Stimulated activated naive B cell treated with anti-CD40 and anti-IgM and Interleukin-4, amounts not matched to agents 10 μg/mL and 1 μg/mL and 100 μg/mL, for 72 hours (primary cell): ENCODE measurements at regions not wholly inside any gene's neighbourhood (a gene's known extent, or its start where the extent isn't known, plus 50 kb on each side); places are given as distances from the start of the nearest gene placed in this dataset.
"Not testable (repeated sequence)": the region's sequence is repeated elsewhere in the genome, so short reads cannot be mapped to it uniquely, and the experiment has no call there.

ENCODE experiments used
- ATAC-seq, 2 donors: fragments of 150-1000 bp; cut with Tn5 transposase; replicated peaks; 2 replicates each; pipeline ENCODE4 v1.10.0; 2021; ENCODE audit warnings: moderate library complexity in 1 of 2
- DNase-seq: peaks from one replicate; pipeline ENCODE4 v3.0.0; 2021
- H3K27ac Mint-ChIP-seq: one replicate; pipeline ENCODE4 v1.8.0; 2022; ENCODE audit warnings: mild to moderate bottlenecking, mixed read lengths
- H3K27me3 Mint-ChIP-seq, 2 donors: one replicate each; pipeline ENCODE4 v1.8.0; 2022; ENCODE audit warnings: mixed read lengths in 2 of 2
- H3K36me3 Mint-ChIP-seq, 2 donors: one replicate each; pipeline ENCODE4 v1.8.0; 2022; ENCODE audit warnings: mixed read lengths in 2 of 2, mild to moderate bottlenecking in 1 of 2
- H3K4me1 Mint-ChIP-seq, 2 donors: one replicate each; pipeline ENCODE4 v1.8.0; 2022; ENCODE audit warnings: mixed read lengths in 2 of 2, mild to moderate bottlenecking in 1 of 2
- H3K4me3 Mint-ChIP-seq, 2 donors: one replicate each; pipeline ENCODE4 v1.8.0; 2022; ENCODE audit warnings: mild to moderate bottlenecking in 2 of 2, mixed read lengths in 2 of 2, moderate library complexity in 1 of 2
- H3K9me3 Mint-ChIP-seq, 2 donors: one replicate each; pipeline ENCODE4 v1.8.0; 2022; ENCODE audit warnings: mixed read lengths in 2 of 2, mild to moderate bottlenecking in 1 of 2

DNA sequence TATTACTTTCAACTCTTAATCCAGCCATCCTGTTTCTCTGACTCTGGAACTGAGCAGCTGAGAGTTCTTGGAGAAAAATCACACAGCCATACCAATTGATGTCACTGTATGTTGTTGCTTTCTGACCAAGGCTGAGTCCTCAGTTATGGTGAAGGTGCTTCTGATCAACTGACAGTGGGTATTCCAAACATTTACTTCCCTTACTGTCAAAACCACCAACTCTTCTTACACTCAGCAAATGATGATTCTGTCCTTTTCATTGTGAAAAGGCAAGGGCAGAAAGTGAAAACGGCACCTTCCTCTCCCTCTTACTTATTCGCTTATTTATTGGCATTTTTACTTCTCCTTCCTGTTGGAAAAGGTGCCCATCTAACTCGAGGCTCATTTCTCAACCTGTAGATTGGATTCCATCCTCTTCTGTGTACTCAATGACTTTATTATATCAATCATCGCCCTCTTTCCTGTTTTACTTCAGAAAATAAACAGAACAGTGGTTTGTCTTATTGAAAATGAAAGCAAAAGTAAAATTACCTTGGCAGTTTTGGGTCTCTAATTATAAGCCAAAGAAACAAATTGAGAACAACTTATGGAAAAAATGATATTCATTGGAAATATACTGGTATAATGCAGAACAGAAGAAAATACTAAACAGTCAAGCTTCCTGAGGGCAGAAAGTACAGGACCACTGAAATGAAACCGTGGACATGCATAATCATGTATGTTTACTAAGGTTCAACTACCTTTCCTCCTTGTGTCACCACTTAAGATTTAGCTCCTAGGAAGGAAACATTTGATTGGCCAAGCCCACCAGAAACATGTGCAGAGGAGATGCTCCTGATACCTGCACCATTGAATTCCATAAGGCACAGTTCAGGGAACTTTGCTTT, 104.5 kb upstream of the CHD1 start:
- Mint-ChIP-seq H3K27ac (peak overlapping the region; percentile 91), H3K4me1 (peaks cover 37 to 80% of the 10 kb centered on the region in 2 donors), H3K36me3 (peaks cover 0 to 1% of the 10 kb centered on the region in 2 donors), H3K4me3 (peak overlapping the region; percentile 82 to 85), H3K27me3 (no peaks in the 10 kb centered on the region), H3K9me3 (no peaks in the 10 kb centered on the region)
- ATAC-seq (no peak), DNase-seq (no peak)

GRCh38 chr5:99032234-99033013, 103.6 kb upstream of the CHD1 start:
- Mint-ChIP-seq H3K27ac (peak overlapping the region; percentile 91), H3K9me3 (no peaks in the 10 kb centered on the region), H3K27me3 (no peaks in the 10 kb centered on the region), H3K4me1 (peaks cover 37 to 80% of the 10 kb centered on the region in 2 donors), H3K36me3 (no peaks in the 10 kb centered on the region), H3K4me3 (peak overlapping the region; percentile 82 to 85)
- peak; percentile 37 for DNase-seq
- ATAC-seq, result peak; percentile 16 to 36

DNA sequence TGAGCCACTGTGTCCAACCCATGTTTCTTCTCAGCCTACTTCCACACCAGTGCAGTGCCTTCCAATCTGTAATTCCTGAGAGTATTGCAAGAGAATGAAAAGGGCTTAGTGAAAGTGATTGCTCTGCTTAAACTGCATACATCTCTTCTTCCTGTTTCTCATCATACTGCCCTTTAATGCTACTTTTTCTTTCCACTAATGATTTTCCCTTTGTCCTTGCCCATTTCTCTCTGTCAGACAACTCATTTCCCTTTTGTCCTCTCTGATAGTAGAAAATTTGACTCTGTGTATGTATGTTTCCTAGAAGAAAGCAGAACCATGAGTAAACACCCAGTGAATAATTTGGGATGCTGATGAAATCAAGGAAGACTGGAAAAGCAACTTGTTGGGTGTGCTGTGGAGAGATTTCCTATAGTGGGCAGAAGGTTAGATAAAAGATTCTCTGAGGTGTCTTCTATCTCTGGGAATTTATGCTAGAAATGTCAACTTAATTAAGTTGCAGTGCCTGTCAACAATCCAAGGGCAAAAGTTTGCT, 102.2 kb upstream of the CHD1 start:
- Mint-ChIP-seq H3K4me3 (peak overlapping the region; percentile 5 to 11), H3K27me3 (no peaks in the 10 kb centered on the region), H3K9me3 (no peaks in the 10 kb centered on the region), H3K27ac (peak overlapping the region; percentile 27), H3K36me3 (no peaks in the 10 kb centered on the region), H3K4me1 (peaks cover 43 to 79% of the 10 kb centered on the region in 2 donors)
- ATAC-seq (no peak), DNase-seq (no peak)

DNA sequence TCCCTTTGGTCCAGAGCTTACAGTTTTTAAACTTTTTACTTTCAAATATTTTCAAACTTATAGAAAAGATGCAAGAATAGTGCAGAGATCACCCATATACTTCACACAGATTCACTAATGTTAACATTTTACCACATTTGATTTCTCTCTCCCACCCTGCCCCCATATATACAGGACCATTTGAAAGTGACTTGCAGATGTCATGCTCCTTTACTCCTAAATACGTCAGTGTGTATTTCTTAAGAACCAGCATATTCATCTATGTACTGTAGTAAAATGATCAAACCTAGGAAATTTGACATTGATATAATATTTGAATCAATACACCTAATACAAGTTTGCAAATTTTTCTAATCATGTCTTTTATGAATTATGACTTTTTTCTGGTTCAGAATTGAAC, 100.4 kb upstream of the CHD1 start:
- Mint-ChIP-seq H3K9me3 (no peaks in the 10 kb centered on the region), H3K4me3 (peak overlapping the region; percentile 4 to 16), H3K36me3 (no peaks in the 10 kb centered on the region), H3K27me3 (no peaks in the 10 kb centered on the region), H3K4me1 (peaks cover 44 to 90% of the 10 kb centered on the region in 2 donors), H3K27ac (peak overlapping the region; percentile 91)
- ATAC-seq, result peak; percentile 21 to 26
- DNase-seq, result no peak

DNA sequence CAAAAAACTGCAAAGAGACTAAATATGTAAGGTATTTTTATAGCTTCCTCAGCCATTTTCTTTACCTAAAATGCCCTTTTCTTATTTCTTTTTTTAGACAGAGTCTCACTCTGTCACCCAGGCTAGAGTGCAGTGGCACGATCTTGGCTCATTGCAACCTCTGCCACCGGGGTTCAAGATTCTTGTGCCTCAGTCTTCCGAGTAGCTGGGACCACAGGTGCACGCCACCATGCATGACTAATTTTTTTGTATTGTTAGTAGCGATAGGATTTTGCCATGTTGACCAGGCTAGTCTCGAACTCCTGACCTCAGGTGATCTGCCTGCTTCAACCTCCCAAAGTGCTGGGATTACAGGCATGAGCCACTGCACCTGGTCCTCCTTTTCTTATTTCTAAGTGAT, 99.4 kb upstream of the CHD1 start:
- Mint-ChIP-seq H3K27ac (peak overlapping the region; percentile 91), H3K4me3 (peak overlapping the region; percentile 39 to 46), H3K4me1 (peaks cover 39 to 81% of the 10 kb centered on the region in 2 donors)
- not testable (repeated sequence) for H3K9me3 Mint-ChIP-seq, H3K27me3 Mint-ChIP-seq, H3K36me3 Mint-ChIP-seq
- DNase-seq (peak; percentile 32), ATAC-seq (peak; percentile 22 to 24)

GRCh38 chr5:99025298-99026045, 96.7 kb upstream of the CHD1 start:
- Mint-ChIP-seq H3K4me3 (peak overlapping the region in 1 of 2 donors; percentile 14), H3K27ac (no peak overlapping the region), H3K4me1 (peaks cover 23 to 58% of the 10 kb centered on the region in 2 donors), H3K27me3 (no peaks in the 10 kb centered on the region), H3K36me3 (no peaks in the 10 kb centered on the region), H3K9me3 (no peaks in the 10 kb centered on the region)
- ATAC-seq (peak in 1 of 2 donors; percentile 12), DNase-seq (no peak)

DNA sequence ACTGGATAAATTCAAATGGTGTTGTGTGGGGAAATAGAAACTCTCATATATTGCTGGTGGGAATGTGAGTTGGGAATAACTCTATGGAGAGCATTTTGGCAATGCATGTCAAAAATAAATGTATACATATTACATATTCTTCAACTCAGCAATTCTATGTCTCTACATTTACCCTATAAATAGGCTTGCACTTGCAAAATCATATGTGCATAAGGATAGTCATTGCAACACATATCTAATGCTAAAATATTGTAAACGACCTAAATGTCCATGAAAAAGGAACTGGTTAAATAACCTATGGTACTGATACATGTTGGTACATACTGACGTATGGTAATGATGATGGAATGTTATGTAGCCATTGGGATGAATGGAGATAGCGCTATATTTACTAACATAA, 94.5 kb upstream of the CHD1 start:
- ATAC-seq, result no peak
- Mint-ChIP-seq H3K4me3 (no peak overlapping the region), H3K9me3 (no peaks in the 10 kb centered on the region), H3K4me1 (peaks cover 17 to 46% of the 10 kb centered on the region in 2 donors), H3K27me3 (no peaks in the 10 kb centered on the region), H3K27ac (no peak overlapping the region), H3K36me3 (no peaks in the 10 kb centered on the region)
- no peak for DNase-seq

GRCh38 chr5:99022250-99022649, 93.4 kb upstream of the CHD1 start:
- DNase-seq, result no peak
- no peaks in the 10 kb centered on the region for H3K27me3 Mint-ChIP-seq
- no peaks in the 10 kb centered on the region for H3K36me3 Mint-ChIP-seq
- peaks cover 16 to 36% of the 10 kb centered on the region in 2 donors for H3K4me1 Mint-ChIP-seq
- ATAC-seq, result no peak
- H3K9me3 Mint-ChIP-seq, result no peaks in the 10 kb centered on the region
- H3K4me3 Mint-ChIP-seq, result no peak overlapping the region
- no peak overlapping the region for H3K27ac Mint-ChIP-seq

- Mint-ChIP-seq H3K36me3 (no peaks in the 10 kb centered on the region), H3K27ac (no peak overlapping the region), H3K27me3 (no peaks in the 10 kb centered on the region), H3K4me3 (no peak overlapping the region), H3K9me3 (no peaks in the 10 kb centered on the region), H3K4me1 (peaks cover 9 to 23% of the 10 kb centered on the region in 2 donors)
- ATAC-seq (no peak), DNase-seq (no peak)
Observed at GRCh38 chr5:99020698-99021048, 91.9 kb upstream of the CHD1 start.

- ATAC-seq, result peak; percentile 38 to 50
- Mint-ChIP-seq H3K27me3 (no peaks in the 10 kb centered on the region), H3K4me1 (peaks cover 9 to 20% of the 10 kb centered on the region in 2 donors), H3K9me3 (no peaks in the 10 kb centered on the region), H3K27ac (no peak overlapping the region), H3K36me3 (peaks cover 0 to 1% of the 10 kb centered on the region in 2 donors), H3K4me3 (no peak overlapping the region)
- no peak for DNase-seq
Observed at GRCh38 chr5:99019812-99020697, 91.2 kb upstream of the CHD1 start.

- peaks cover 6 to 12% of the 10 kb centered on the region in 2 donors for H3K4me1 Mint-ChIP-seq
- H3K9me3 Mint-ChIP-seq, result no peaks in the 10 kb centered on the region
- no peaks in the 10 kb centered on the region for H3K27me3 Mint-ChIP-seq
- peaks cover 0 to 1% of the 10 kb centered on the region in 2 donors for H3K36me3 Mint-ChIP-seq
- ATAC-seq (no peak), DNase-seq (no peak)
- H3K4me3 Mint-ChIP-seq, result no peak overlapping the region
- no peak overlapping the region for H3K27ac Mint-ChIP-seq
Observed at GRCh38 chr5:99019254-99019653, 90.4 kb upstream of the CHD1 start.

- Mint-ChIP-seq H3K27me3 (no peaks in the 10 kb centered on the region), H3K9me3 (peaks cover 0 to 13% of the 10 kb centered on the region in 2 donors), H3K27ac (no peak overlapping the region), H3K4me3 (no peak overlapping the region), H3K36me3 (peaks cover 0 to 7% of the 10 kb centered on the region in 2 donors), H3K4me1 (peaks cover 5 to 7% of the 10 kb centered on the region in 2 donors)
- DNase-seq (no peak), ATAC-seq (no peak)
Observed at GRCh38 chr5:99010294-99010693, 81.5 kb upstream of the CHD1 start.

- Mint-ChIP-seq H3K4me1 (peaks cover 10 to 20% of the 10 kb centered on the region in 2 donors), H3K9me3 (peaks cover 1 to 13% of the 10 kb centered on the region in 2 donors)
- ATAC-seq, DNase-seq, H3K4me3 Mint-ChIP-seq, H3K27me3 Mint-ChIP-seq, H3K36me3 Mint-ChIP-seq, H3K27ac Mint-ChIP-seq: not testable (repeated sequence)
Observed at GRCh38 chr5:99008009-99008408, 79.2 kb upstream of the CHD1 start.
